NCI-H128 (cell line): ENCODE measurements at regions not wholly inside any gene's neighbourhood (a gene's known extent, or its start where the extent isn't known, plus 50 kb on each side); places are given as distances from the start of the nearest gene placed in this dataset.
"Not testable (repeated sequence)": the region's sequence is repeated elsewhere in the genome, so short reads cannot be mapped to it uniquely, and the experiment has no call there.

Experiments
- DNase-seq: peaks from one replicate; lab custom pipeline; 2025; ENCODE audit not compliant: unreplicated experiment; lab: John Stamatoyannopoulos, UW

DNA sequence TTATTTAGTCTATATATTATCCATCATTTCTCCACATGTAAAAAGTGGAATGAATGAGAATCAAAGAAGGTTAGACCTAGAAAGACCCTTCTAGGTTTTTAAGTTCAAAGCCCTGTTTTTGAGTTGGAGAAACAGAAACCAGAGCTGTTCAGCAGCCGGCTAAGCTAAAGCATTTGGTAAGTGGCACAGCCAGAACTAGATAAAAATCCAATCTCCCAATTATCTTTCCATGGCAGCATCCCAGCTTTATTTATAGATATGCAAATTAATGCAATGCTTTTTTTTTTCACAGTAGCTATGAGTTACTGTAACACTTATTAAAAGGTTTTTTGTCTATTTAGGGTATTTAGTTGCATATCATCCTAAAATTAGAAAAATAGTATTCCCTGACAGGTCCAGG is 85.1 kb downstream of the NIBAN1 start:
- DNase-seq, result no peak

DNA sequence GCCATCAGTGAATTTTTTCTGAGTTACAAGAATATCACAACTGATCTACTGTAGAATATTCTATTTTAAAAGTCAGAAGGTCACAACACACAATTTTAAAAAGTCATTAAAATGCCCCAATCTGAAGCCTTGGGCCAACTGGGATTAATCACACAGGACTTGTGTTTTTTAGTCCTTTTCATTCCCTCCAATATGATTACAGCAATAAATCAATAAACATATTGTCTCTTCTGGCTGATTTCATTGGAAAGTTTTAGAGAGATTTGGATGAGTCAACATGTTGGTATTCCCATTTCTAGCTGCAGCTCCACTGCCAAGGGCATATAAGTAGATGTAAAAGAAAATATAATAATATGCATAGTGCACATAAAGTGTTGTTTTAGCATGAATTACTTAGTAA is 85.8 kb downstream of the NIBAN1 start:
- DNase-seq, result no peak

GRCh38 chr1:184882957-184883815 is 91.1 kb downstream of the NIBAN1 start:
- no peak for DNase-seq

GRCh38 chr1:184881941-184882913 is 92.1 kb downstream of the NIBAN1 start:
- no peak for DNase-seq

DNA sequence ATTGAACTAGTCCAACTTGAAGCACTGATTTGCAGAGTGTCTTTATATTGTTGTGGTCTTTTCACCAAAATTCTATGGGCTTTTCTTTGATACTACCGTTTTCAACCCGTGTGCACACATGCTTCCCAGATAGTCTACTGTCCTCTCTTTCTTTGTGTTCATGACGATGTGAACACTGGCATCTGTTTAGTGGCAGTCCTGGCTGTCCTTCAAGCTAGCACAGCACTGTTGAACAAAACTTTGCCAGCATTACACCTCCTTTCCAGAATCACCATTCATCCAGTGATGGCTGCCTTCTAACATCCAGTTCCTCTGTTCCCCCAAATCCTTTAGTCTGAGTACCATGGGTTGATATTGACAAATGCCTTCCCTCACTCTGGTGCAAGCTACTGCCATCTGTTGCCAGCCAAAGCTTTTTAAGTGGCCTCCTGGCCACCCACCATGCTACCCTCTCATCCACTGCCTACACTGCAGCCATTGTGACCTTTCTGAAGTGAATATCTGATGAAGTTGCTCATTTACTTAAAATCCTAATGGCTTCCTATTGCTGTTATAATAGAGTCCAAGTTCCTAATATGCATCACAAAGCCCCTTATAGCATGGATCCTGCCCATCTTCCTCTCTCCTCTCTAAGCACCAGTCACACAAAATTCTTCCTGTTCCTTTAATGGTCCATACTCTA is 94.3 kb downstream of the NIBAN1 start:
- DNase-seq, result no peak

DNA sequence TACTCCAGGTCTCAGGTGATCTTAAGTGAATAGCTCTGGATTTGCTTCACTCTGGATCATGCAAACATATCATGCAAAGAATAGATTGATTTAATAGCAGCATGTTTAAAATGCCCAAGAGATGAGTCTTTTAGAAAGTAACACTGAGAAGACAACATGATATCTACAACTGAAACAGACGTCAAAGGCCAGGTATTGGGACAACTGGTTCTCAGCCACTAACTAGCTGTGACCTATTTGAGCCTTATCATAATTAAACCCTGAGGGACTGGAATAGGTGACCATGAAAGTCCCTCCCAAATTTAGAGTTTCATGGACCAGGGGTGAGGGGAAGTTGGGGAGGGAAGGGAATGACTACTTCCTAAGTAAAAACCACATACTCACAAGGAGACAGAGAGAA is 95.7 kb downstream of the NIBAN1 start:
- no peak for DNase-seq

GRCh38 chr1:184878002-184878401 is 96.3 kb downstream of the NIBAN1 start:
- DNase-seq, result no peak

DNA sequence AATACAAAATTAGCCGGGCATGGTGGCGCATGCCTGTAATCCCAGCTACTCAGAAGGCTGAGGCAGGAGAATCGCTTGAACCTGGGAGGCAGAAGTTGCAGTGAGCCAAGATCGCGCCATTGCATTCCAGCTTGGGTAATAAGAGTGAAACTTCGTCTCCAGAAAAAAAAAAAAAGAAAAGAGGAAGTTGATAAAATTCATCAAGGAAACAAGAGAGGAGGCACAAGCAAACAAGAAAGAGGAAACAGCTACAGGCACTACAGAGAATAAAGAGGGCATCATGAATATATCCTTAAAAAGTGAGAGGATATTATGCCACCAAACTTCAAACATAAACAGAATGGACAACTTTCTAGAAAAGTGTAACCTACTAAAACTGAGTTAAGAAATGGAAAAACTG is 98.3 kb downstream of the NIBAN1 start:
- not testable (repeated sequence) for DNase-seq

DNA sequence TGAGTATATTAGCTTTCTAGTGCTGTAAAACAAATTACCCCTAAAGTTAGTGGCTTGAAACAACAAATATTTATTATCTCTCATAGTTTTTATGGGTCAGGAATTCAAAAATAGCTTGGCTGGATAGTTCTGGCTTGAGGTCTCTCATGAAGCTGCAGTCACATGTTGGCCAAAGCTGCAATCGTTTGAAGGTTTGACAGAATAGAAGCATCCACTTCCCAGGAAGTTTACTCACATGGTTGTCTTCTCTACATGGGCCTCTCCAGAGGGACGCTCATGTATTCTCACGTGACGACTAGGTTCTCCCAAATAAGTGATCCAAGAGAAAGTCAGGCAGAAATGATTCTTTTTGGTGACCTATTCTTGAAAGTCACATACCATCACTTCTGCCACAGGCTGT is 99.1 kb downstream of the NIBAN1 start:
- no peak for DNase-seq

GRCh38 chr1:184870319-184870718 is 104.0 kb downstream of the NIBAN1 start:
- DNase-seq, result no peak

- DNase-seq, result no peak
Measured at GRCh38 chr1:184867866-184868689, 106.2 kb downstream of the NIBAN1 start.

DNA sequence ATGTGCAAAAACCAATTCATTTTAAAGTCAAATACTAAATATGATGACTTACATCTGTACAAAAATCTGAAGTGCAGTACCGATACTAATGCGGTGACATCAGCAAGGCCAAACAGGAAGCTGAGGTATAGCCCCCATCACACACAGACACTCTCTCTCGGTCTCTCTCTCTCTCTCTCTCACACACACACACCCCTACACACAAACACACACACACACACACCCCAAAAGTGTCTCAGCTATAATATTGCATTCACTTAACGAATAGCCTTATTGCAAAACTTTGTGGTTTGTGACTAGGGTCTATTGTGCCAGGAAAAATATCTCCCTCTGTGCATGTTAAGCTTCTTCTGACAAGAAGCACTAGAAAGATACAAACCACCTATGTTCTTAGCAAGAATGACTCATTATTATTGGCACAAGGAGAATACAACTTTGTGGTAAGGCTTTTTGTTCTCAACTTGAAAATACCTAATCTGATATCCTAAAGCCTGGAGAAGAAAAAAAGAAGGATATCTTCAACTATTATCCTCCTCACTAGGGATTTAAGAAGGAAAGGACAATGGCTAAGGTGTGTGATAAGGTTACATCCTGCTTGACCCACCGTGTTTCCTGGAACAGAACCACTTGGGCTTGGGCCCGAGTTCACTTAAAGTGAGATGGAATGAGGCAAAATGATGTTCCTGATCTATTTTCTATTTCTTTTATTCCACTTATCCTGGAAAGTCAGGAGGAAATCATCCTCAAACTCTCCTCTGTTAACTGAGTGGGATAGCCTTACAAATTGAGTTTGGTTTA is 107.1 kb downstream of the NIBAN1 start:
- no peak for DNase-seq

DNA sequence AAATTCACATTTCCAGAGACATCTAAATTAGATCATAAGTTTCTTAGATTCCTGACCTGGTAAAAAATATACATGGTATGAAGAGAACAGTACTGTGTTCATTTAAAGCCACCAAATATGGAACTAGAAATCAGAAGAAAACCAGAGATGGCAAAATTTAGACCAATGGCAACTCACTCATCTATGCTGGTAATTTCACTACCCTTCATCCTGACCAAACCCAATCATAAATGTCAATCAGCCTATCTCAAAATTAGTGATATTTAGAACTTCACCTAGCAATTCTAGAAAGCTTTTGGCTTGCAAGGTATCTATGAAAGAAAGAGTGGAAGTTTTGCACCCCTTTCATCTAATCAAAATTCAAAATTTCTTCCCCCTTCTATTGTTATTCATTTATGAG is 107.7 kb downstream of the NIBAN1 start:
- DNase-seq, result no peak

DNA sequence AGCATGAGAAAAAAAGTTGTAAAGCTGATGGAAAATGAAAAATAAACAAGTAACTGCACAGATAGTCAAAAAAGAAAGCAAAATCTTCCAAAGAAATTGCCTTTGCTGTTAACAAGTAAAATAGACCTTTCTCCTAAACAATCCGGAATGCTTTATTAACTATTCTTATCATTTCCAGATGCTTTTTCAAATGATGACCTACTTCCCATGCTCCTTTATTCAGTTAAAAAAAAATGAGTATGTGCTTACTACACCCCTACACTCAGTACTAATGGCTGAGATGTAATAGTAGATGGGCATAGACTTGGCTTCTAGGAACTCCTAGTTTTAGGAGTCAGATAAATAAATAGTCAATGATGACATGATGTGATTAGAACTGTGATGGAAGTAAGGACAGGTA is 108.5 kb downstream of the NIBAN1 start:
- no peak for DNase-seq

GRCh38 chr1:184861755-184862336 is 107.2 kb upstream of the EDEM3 start:
- DNase-seq, result no peak

DNA sequence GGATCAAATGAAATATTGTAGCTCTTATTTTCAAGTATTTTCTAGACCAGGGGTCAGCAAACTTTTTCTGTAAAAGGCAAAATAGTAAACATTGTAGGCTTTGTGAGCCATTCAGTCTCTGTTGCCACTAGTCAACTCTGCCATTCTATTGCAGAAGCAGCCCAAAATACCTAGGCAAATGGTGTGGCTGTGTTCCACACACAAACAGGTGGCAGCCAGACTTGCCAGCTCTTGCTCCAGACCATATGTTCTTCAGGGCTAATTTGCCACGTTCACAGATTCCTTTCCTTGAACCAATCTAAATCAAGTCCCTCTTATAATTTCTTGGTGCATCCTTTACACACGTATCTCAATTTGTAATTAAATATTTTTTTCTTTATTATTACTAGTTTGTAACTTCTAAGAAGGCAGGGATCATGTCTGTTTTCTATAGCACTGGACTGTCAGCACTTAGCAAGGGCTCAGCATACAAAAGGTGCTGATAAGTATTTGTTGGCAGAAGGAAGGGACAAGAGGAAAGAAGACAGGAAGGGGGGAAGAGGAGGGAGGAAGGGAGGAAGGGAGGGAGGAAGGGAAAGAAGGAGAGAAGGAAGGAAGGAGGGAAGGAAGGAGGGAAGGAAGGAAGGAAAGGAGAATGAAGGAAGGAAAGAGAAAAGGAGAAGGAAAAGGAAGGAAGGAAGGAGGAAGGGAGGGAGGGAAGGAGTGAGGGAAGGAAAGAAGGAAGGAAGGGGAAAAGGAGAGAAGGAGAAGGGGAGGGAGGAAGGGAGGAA is 106.5 kb upstream of the EDEM3 start:
- DNase-seq, result no peak

- no peak for DNase-seq
Measured at GRCh38 chr1:184860535-184860934, 105.9 kb upstream of the EDEM3 start.

- DNase-seq, result no peak
Measured at GRCh38 chr1:184859381-184860105, 104.9 kb upstream of the EDEM3 start.
